AG04450 (cell line): ENCODE measurements at regions not wholly inside any gene's neighbourhood (a gene's known extent, or its start where the extent isn't known, plus 50 kb on each side); places are given as distances from the start of the nearest gene placed in this dataset.

ENCODE experiments used
- CTCF ChIA-PET: fragments of 300-600, 350-600 bp; formaldehyde crosslinking; extraction: SDS; loops from one replicate; lab custom pipeline; 2022; ENCODE audit warnings: antibody characterized with exemption, inconsistent platforms; lab: Charles Lee
- POLR2A ChIA-PET: fragments of 350-600 bp; formaldehyde crosslinking; extraction: SDS; loops from one replicate; lab custom pipeline; 2021; ENCODE audit warnings: antibody characterized with exemption, inconsistent platforms; lab: Yijun Ruan, JAX
- DNase-seq: peaks from one replicate; pipeline ENCODE4 v3.0.0-alpha.2; 2011; ENCODE audit warnings: low read depth, low spot score
- H3K27ac ChIP-seq: one replicate; pipeline ENCODE4 v1.5.1; 2012; ENCODE audit warnings: low read depth, low read length, control low read depth
- H3K27me3 ChIP-seq: one replicate; pipeline ENCODE4 v1.6.0; 2012; ENCODE audit warnings: low read length; ENCODE audit not compliant: control insufficient read depth, insufficient read depth
- H3K4me3 ChIP-seq: 2 replicates; pipeline ENCODE4 v1.5.1; 2011; ENCODE audit warnings: mild to moderate bottlenecking, low read depth, low read length, control low read depth
- H3K9me3 ChIP-seq: 2 replicates; pipeline ENCODE4 v1.5.1; 2012; ENCODE audit warnings: low read length; ENCODE audit not compliant: control insufficient read depth, insufficient read depth
- TF ChIP-seq, protein P1 (sequence below): IDR thresholded peaks from 2 replicates; pipeline ENCODE4 v1.5.1; 2011; ENCODE audit warnings: low read depth, low read length, control low read depth, inconsistent platforms

- POLR2A ChIA-PET = no interaction called here
- no peak for DNase-seq
- Histone ChIP-seq H3K9me3 (no peaks in the 10 kb centered on the region; the same call in 1 of the 2 replicates), H3K27me3 (no peaks in the 10 kb centered on the region), H3K27ac (no peak overlapping the region), H3K4me3 (no peak overlapping the region)
- TF ChIP-seq, protein P1, sequence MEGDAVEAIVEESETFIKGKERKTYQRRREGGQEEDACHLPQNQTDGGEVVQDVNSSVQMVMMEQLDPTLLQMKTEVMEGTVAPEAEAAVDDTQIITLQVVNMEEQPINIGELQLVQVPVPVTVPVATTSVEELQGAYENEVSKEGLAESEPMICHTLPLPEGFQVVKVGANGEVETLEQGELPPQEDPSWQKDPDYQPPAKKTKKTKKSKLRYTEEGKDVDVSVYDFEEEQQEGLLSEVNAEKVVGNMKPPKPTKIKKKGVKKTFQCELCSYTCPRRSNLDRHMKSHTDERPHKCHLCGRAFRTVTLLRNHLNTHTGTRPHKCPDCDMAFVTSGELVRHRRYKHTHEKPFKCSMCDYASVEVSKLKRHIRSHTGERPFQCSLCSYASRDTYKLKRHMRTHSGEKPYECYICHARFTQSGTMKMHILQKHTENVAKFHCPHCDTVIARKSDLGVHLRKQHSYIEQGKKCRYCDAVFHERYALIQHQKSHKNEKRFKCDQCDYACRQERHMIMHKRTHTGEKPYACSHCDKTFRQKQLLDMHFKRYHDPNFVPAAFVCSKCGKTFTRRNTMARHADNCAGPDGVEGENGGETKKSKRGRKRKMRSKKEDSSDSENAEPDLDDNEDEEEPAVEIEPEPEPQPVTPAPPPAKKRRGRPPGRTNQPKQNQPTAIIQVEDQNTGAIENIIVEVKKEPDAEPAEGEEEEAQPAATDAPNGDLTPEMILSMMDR = no peak
- CTCF ChIA-PET = no interaction called here
Measured at GRCh38 chr3:15969874-15970640, 172.3 kb upstream of the ANKRD28 start.

DNA sequence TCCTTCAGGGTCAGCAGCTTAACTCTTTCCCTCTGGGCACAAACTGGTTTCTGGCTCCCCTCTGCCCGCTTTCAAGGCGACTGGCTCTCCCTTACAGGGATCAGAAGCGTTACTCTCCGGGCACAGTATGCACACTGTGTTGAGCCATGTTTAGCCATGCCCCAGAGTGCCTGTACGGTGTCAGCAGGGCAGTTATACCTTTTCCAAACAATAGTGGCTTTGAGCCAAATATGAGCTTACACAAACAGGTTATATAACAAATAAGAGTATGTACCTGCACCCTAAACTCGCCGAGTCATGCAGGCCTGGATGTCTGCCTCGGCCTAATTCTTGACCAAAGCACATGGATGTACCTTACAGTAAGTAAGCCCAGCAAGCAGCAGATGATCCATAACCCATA, 175.6 kb upstream of the ANKRD28 start:
- CTCF ChIA-PET = no interaction called here
- DNase-seq = no peak
- POLR2A ChIA-PET = no interaction called here
- TF ChIP-seq, protein P1 = no peak
- H3K27me3 ChIP-seq = no peaks in the 10 kb centered on the region
- no peak overlapping the region for H3K27ac ChIP-seq
- no peak overlapping the region for H3K4me3 ChIP-seq
- H3K9me3 ChIP-seq = no peaks in the 10 kb centered on the region

DNA sequence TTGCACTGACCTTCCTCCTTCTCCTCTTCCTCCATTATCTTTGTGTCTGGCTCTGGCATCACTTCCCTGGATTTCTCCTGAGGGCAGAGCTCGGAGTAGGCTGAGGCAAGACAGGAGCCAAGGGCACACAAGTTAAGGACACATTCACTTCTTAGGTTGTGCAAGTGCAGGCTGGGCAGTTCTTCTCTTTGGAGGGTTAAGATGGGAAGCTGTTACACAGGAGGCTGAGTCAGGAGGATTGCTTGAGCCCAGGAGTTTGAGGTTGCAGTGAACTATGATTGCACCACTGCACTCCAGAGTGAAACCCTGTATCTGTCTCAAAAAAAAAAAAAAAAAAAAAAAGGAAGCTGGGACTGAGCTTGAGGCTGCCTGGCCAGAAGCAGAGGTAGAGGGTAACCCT, 176.2 kb upstream of the ANKRD28 start:
- H3K27ac ChIP-seq = no peak overlapping the region
- POLR2A ChIA-PET = interaction anchor here (1.0 kb wide), 1 partner anchor 9 kb away, joined by 6 read pairs; no protein-coding TSS in a partner anchor

GRCh38 chr3:15974647-15975046, 176.9 kb upstream of the ANKRD28 start:
- no peaks in the 10 kb centered on the region for H3K27me3 ChIP-seq
- ChIA-PET CTCF (interaction anchor here (0.9 kb wide), 1 partner anchor 33 kb away, joined by 3 read pairs; no protein-coding TSS in a partner anchor), POLR2A (interaction anchor here (1.0 kb wide), 1 partner anchor 8 kb away, joined by 6 read pairs; no protein-coding TSS in a partner anchor)
- H3K4me3 ChIP-seq = no peak overlapping the region
- peaks cover 4% of the 10 kb centered on the region; the same call in 1 of the 2 replicates for H3K9me3 ChIP-seq
- H3K27ac ChIP-seq = no peak overlapping the region
- TF ChIP-seq, protein P1 = 0 out of 2 replicates have a peak, but pooled peaks have one; percentile 10
- DNase-seq = no peak

More for the DNA sequence above, 176.2 kb upstream of the ANKRD28 start:
- no peak overlapping the region for H3K4me3 ChIP-seq
- CTCF ChIA-PET = interaction anchor here (0.9 kb wide), 1 partner anchor 34 kb away, joined by 3 read pairs; no protein-coding TSS in a partner anchor
- DNase-seq = no peak
- TF ChIP-seq, protein P1 = no peak
- H3K27me3 ChIP-seq = no peaks in the 10 kb centered on the region
- no peaks in the 10 kb centered on the region for H3K9me3 ChIP-seq

- H3K9me3 ChIP-seq = peaks cover 4% of the 10 kb centered on the region; the same call in 1 of the 2 replicates
- TF ChIP-seq, protein P1 = no peak
- H3K27ac ChIP-seq = no peak overlapping the region
- no peak overlapping the region for H3K4me3 ChIP-seq
- POLR2A ChIA-PET = no interaction called here
- CTCF ChIA-PET = interaction anchor here (0.6 kb wide), 1 partner anchor 217 kb away, joined by 3 read pairs; no protein-coding TSS in a partner anchor
- no peaks in the 10 kb centered on the region for H3K27me3 ChIP-seq
- DNase-seq = no peak
Measured at GRCh38 chr3:15976524-15976923, 178.7 kb upstream of the ANKRD28 start.
